RWPE2 (cell line): ENCODE measurements at regions not wholly inside any gene's neighbourhood (a gene's known extent, or its start where the extent isn't known, plus 50 kb on each side); places are given as distances from the start of the nearest gene placed in this dataset.

Experiments used
- ATAC-seq: fragments of 200-7000 bp; cut with Tn5 transposase; 3 replicates; pipeline ENCODE4 v1.9.1; 2021; ENCODE audit warnings: low read depth
- DNase-seq: peaks from one replicate; pipeline ENCODE4 v3.0.0-alpha.2; 2020; ENCODE audit warnings: low spot score
- H3K27ac ChIP-seq: fragments of 450-650 bp; 2 replicates; pipeline ENCODE4 v1.5.1; 2017; ENCODE audit warnings: mild to moderate bottlenecking; ENCODE audit not compliant: poor library complexity, severe bottlenecking
- H3K27me3 ChIP-seq: fragments of 250-450 bp; sonication (Bioruptor Pico); 2 replicates; pipeline ENCODE4 v1.5.1; 2021; ENCODE audit warnings: mild to moderate bottlenecking, moderate library complexity; ENCODE audit not compliant: insufficient read depth, poor library complexity, severe bottlenecking
- H3K36me3 ChIP-seq: fragments of 250-450 bp; sonication (Bioruptor Pico); 2 replicates; pipeline ENCODE4 v1.5.1; 2020; ENCODE audit warnings: low read depth, mild to moderate bottlenecking, moderate library complexity
- H3K4me1 ChIP-seq: fragments of 250-450 bp; sonication (Bioruptor Pico); 2 replicates; pipeline ENCODE4 v1.5.1; 2021; ENCODE audit warnings: mild to moderate bottlenecking, moderate library complexity; ENCODE audit not compliant: insufficient read depth, poor library complexity, severe bottlenecking
- H3K4me3 ChIP-seq: fragments of 250-450 bp; sonication (Bioruptor Pico); 2 replicates; pipeline ENCODE4 v1.5.1; 2021; ENCODE audit warnings: mild to moderate bottlenecking, moderate library complexity; ENCODE audit not compliant: severe bottlenecking
- H3K9me3 ChIP-seq: fragments of 250-450 bp; sonication (Bioruptor Pico); 2 replicates; pipeline ENCODE4 v1.5.1; 2021; ENCODE audit warnings: mild to moderate bottlenecking, moderate library complexity; ENCODE audit not compliant: severe bottlenecking
- TF ChIP-seq, protein P1 (sequence below): fragments of 450-650 bp; IDR thresholded peaks from one replicate; pipeline ENCODE4 v1.5.1; 2017; ENCODE audit warnings: mild to moderate bottlenecking, moderate library complexity; ENCODE audit not compliant: poor library complexity, severe bottlenecking

DNA sequence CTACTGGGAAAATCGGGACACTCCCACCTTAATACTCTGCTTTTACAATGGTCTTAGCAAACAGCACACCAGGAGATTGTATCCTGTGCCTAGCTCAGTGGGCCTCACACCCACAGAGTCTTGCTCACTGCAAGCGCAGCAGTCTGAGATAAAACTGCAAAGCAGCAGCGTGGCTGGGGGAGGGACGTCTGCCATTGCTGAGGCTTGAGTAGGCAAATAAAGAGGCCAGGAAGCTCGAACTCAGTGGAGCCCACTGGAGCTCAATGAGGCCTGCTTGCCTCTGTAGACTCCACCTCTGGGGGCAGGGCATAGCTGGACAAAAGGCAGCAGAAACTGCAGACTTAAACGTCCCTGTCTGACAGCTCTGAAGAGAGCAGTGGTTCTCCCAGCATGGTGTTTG, 1169.1 kb upstream of the EPHA6 start:
- TF ChIP-seq, protein P1, sequence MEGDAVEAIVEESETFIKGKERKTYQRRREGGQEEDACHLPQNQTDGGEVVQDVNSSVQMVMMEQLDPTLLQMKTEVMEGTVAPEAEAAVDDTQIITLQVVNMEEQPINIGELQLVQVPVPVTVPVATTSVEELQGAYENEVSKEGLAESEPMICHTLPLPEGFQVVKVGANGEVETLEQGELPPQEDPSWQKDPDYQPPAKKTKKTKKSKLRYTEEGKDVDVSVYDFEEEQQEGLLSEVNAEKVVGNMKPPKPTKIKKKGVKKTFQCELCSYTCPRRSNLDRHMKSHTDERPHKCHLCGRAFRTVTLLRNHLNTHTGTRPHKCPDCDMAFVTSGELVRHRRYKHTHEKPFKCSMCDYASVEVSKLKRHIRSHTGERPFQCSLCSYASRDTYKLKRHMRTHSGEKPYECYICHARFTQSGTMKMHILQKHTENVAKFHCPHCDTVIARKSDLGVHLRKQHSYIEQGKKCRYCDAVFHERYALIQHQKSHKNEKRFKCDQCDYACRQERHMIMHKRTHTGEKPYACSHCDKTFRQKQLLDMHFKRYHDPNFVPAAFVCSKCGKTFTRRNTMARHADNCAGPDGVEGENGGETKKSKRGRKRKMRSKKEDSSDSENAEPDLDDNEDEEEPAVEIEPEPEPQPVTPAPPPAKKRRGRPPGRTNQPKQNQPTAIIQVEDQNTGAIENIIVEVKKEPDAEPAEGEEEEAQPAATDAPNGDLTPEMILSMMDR: no peak
- no peak for ATAC-seq
- no peaks in the 10 kb centered on the region for H3K4me1 ChIP-seq

DNA sequence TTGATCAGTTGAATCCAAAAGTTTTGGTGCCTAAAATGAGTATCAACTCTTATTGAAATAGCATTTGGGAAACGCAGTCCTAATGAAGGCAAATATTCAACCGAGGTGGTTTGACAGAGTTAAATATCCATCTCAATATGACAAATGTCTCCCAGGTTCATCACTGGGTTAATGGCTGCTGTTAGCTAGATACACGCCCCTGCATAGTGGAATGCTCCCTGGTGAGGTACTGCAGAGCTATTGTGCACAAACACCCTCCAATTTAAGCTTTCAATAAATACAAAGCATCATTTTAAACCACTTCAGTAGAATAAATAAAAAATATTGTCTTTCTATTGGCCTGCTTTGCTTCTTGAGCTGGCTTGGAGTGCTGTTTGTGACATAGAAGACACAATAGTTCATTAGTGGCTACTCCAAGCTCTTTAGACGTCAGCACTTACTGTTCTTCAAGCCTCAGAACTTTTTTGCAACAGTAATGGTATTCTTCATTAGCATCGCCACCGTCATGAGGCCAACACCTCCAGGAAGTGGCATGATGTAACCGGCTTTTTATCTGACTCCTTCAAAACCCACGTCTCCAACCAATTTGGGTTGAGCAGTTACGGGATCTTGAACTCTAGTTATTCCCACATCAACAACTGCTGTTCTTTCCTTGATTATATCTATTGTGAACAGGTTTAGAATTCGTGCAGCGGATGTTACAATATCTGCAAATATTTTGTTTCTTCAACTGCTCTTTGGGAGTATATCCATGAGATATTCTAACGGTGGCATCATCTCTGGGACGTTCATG, 1159.6 kb upstream of the EPHA6 start:
- Histone ChIP-seq H3K27ac (no peak overlapping the region), H3K27me3 (no peaks in the 10 kb centered on the region), H3K36me3 (no peaks in the 10 kb centered on the region), H3K4me1 (no peaks in the 10 kb centered on the region), H3K4me3 (no peak overlapping the region), H3K9me3 (no peaks in the 10 kb centered on the region)
- TF ChIP-seq, protein P1: no peak
- DNase-seq: no peak
- no peak for ATAC-seq

More for the DNA sequence above, 1169.1 kb upstream of the EPHA6 start:
- Histone ChIP-seq H3K4me3 (no peak overlapping the region), H3K36me3 (no peaks in the 10 kb centered on the region), H3K9me3 (no peaks in the 10 kb centered on the region), H3K27me3 (no peaks in the 10 kb centered on the region), H3K27ac (no peak overlapping the region)
- DNase-seq: no peak

DNA sequence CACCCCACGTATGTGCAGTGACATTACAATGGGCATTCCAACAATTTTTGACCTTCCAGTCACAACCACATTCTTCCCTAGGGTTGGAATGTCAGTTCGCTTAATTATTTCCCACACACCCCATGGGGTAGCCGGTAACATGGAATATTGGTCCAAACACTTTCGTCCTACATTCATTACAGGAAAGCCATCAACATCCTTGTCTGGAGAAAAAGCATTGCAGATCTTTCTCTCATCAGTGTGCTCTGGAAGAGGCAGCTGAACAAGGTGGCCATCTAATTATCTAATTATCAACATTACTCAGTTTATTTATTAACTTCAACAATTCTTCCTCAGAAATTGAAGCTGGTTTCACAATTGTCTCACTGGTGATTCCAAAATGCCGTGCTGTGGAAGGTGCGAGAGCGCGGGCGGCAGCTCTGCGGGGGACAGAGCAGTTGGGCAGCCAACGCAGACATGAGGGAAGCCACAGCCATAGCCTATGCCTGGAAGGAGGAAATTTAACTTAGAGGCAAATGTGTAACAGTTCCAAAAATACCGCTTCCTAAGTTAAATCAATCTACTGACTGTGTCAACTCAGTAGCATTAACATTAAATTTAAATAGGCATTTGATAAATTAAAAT, 1158.9 kb upstream of the EPHA6 start:
- DNase-seq (no peak), ATAC-seq (no peak)
- no peaks in the 10 kb centered on the region for H3K4me1 ChIP-seq
- H3K27ac ChIP-seq: no peak overlapping the region
- H3K36me3 ChIP-seq: no peaks in the 10 kb centered on the region
- no peaks in the 10 kb centered on the region for H3K9me3 ChIP-seq
- H3K4me3 ChIP-seq: no peak overlapping the region
- TF ChIP-seq, protein P1: no peak
- H3K27me3 ChIP-seq: no peaks in the 10 kb centered on the region

GRCh38 chr3:95670765-95671164, 1143.6 kb upstream of the EPHA6 start:
- TF ChIP-seq, protein P1: no peak
- ATAC-seq (no peak), DNase-seq (no peak)
- H3K9me3 ChIP-seq: no peaks in the 10 kb centered on the region
- H3K27ac ChIP-seq: no peak overlapping the region
- peaks cover 3% of the 10 kb centered on the region for H3K27me3 ChIP-seq
- no peak overlapping the region for H3K4me3 ChIP-seq
- no peaks in the 10 kb centered on the region for H3K4me1 ChIP-seq
- H3K36me3 ChIP-seq: no peaks in the 10 kb centered on the region

DNA sequence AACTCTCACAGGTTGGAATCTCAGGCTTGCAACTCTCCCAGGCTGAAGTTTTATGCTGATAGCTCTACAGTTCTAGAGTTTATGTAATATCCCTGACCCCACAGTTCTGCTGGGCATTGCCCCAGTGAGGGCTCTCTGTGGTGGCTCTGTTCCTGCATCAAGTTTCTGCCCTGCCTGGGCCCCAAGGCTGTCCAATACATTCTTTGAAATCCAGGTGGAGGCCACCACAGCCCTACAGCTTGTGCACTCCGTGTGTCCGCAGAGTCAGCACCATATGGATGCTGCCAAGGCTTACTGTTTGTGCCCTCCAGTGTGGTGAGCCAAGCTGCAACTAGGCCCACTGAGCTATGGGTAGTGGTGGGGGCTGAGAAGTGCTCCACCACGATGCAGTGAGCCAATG, 1141.2 kb upstream of the EPHA6 start:
- TF ChIP-seq, protein P1: no peak
- Histone ChIP-seq H3K9me3 (no peaks in the 10 kb centered on the region), H3K27me3 (no peaks in the 10 kb centered on the region), H3K4me3 (no peak overlapping the region), H3K27ac (no peak overlapping the region), H3K36me3 (no peaks in the 10 kb centered on the region), H3K4me1 (no peaks in the 10 kb centered on the region)
- no peak for ATAC-seq
- DNase-seq: no peak
